Upper lobe of right lung (tissue), 1 donor: ENCODE measurements at regions not wholly inside any gene's neighbourhood (a gene's known extent, or its start where the extent isn't known, plus 50 kb on each side); places are given as distances from the start of the nearest gene placed in this dataset.

ENCODE experiments used
- ATAC-seq: fragments of 200-7000 bp; cut with Tn5 transposase; one replicate; pipeline ENCODE4 v1.9.1; 2020; ENCODE audit warnings: mild to moderate bottlenecking, moderate library complexity
- DNase-seq: peaks from one replicate; pipeline ENCODE4 v3.0.0-alpha.2; 2020
- H3K27ac ChIP-seq: fragments of 200-600 bp; one replicate; pipeline ENCODE4 v1.8.0; 2022
- H3K27me3 ChIP-seq: fragments of 200-600 bp; one replicate; pipeline ENCODE4 v1.8.0; 2022; ENCODE audit warnings: mild to moderate bottlenecking
- H3K36me3 ChIP-seq: fragments of 200-600 bp; one replicate; pipeline ENCODE4 v1.8.0; 2022
- H3K4me1 ChIP-seq: fragments of 200-600 bp; one replicate; pipeline ENCODE4 v1.8.0; 2022
- H3K4me3 ChIP-seq: fragments of 200-600 bp; one replicate; pipeline ENCODE4 v1.8.0; 2022; ENCODE audit warnings: mild to moderate bottlenecking
- H3K9me3 ChIP-seq: fragments of 200-600 bp; one replicate; pipeline ENCODE4 v1.8.0; 2022
- CTCF ChIP-seq: fragments of 200-600 bp; IDR thresholded peaks from one replicate; pipeline ENCODE4 v1.8.0; 2022; ENCODE audit warnings: antibody characterized with exemption
- intact Hi-C: fragments of 100-400 bp; cut with DNase I; formaldehyde crosslinking; loops from one replicate; pipeline ENCODE4 v1.11.0; 2022
- donor health status: DM: no; HTN: yes; CAD: no; lungs with severe emphysema.

DNA sequence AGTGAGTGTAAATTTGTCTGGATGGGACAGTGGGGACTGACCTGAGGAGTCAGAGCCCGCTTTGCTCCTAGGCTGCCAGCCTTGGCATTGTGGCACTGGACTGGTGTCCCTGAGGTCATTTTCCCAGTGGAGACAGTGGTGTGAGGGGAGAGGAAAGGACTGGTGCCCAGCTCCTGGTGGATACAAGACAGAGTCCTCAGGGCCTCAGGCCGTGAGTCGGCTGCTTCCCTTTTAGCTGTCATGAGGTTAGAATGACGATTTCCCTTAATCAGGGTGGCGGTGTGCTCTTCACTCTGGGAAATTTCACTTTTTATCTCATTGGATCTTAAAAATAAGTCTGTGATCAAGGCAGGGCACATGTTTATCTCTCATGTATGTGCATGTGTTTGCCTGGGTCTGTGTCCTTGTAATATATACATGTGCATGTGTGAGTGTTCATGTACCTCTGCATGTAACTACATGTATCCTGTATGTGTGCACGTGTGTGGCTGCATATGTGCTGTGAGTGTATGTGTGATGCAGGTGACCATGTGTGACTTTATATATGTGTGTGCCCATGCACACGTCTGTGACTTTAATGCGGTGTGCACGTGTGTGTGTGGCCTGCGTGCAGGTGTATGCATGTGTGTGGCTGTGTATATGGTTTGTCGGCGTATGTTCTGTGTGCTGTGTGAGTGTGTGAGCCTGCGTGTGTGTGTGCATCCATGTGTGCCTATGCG lies 55.7 kb downstream of the GLI2 start:
- Histone ChIP-seq H3K4me1 (no peaks in the 10 kb centered on the region), H3K4me3 (no peak overlapping the region), H3K36me3 (no peaks in the 10 kb centered on the region), H3K27me3 (no peaks in the 10 kb centered on the region), H3K27ac (no peak overlapping the region), H3K9me3 (no peaks in the 10 kb centered on the region)
- ATAC-seq (no peak), DNase-seq (no peak)
- intact Hi-C loops = no loop called here
- TF ChIP-seq CTCF = no peak

DNA sequence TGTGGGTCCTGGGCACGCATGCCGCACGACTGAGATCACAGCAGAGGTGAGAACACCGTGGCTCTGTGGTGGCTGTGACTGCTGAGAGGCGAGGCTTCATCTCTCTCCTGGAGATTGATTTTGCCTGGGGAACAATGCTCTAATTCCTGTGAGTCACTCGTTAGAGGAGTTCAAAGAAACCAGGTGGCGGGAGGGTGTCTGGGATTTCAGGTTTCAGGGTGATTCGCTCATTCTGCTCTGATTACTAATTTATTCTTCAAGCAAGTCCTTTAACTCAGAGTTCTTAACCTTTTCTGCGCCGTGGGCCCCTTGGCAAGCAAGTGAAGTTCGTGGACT lies 56.3 kb downstream of the GLI2 start:
- no peak overlapping the region for H3K27ac ChIP-seq
- no peaks in the 10 kb centered on the region for H3K27me3 ChIP-seq
- no peaks in the 10 kb centered on the region for H3K4me1 ChIP-seq
- no peak for TF ChIP-seq CTCF
- no peaks in the 10 kb centered on the region for H3K36me3 ChIP-seq
- no peak for DNase-seq
- ATAC-seq = no peak
- no peak overlapping the region for H3K4me3 ChIP-seq
- intact Hi-C loops = no loop called here
- H3K9me3 ChIP-seq = no peaks in the 10 kb centered on the region

DNA sequence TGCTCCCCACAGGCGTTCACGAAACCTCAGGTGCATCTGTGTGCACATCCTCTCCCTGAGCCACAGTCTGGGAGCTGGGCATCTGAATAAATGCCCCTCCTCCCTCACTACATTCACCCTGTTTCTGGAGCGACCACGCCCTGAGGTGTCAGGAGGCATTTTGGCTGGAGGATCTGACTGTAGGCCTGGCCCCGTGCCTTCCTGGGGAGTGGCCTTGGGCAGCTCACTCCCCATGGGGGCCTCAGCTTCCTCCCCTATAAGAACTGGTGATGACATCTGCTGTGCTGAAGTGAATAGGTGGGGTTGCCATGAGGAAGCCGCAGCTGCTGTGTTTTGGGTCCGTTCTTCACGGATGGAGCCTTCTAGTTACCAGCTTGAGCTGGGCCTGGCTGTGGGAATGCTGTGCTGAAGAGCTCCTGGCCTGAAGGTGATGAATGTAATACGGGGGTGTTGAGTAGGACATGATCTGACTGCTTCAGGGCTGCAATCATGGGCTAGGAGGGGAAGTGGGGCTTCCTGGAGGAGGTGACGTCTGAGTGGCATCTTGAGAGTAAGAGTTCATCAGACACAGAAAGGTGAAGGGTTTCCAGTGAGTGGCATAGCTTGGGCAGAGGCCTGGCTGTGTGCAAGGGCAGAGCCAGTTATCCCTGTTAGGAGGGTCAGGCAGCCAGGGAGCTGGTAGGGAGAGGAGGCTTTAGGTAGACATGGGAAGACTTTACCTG lies 58.2 kb downstream of the GLI2 start:
- H3K27ac ChIP-seq = no peak overlapping the region
- no peak for TF ChIP-seq CTCF
- no peaks in the 10 kb centered on the region for H3K27me3 ChIP-seq
- H3K4me3 ChIP-seq = no peak overlapping the region
- no peaks in the 10 kb centered on the region for H3K36me3 ChIP-seq
- no peaks in the 10 kb centered on the region for H3K9me3 ChIP-seq
- DNase-seq (no peak), ATAC-seq (no peak)
- intact Hi-C loops = no loop called here
- no peaks in the 10 kb centered on the region for H3K4me1 ChIP-seq

DNA sequence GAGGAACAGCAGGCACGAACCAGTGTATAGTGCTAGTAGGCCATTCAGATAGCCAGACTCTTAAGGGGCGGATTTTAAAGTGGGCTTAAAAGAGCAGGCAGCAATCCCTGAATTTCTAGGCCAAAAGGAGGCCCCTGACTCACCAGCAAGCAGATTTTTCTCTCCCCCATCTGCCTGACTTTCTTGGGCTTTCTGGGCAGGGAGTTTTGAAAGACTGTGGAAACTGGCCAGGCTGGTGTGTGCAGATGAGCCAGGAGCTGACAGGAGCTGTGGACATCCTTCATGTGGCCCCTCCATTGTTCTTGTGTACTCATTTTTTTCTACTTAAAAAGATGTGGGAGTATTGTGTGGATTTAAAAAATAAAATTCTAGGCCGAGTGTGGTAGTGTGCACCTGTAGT lies 59.0 kb downstream of the GLI2 start:
- no peak for ATAC-seq
- intact Hi-C loops = no loop called here
- DNase-seq = no peak
- Histone ChIP-seq H3K9me3 (no peaks in the 10 kb centered on the region), H3K4me1 (no peaks in the 10 kb centered on the region), H3K27me3 (no peaks in the 10 kb centered on the region), H3K36me3 (no peaks in the 10 kb centered on the region), H3K27ac (no peak overlapping the region), H3K4me3 (no peak overlapping the region)
- no peak for TF ChIP-seq CTCF

DNA sequence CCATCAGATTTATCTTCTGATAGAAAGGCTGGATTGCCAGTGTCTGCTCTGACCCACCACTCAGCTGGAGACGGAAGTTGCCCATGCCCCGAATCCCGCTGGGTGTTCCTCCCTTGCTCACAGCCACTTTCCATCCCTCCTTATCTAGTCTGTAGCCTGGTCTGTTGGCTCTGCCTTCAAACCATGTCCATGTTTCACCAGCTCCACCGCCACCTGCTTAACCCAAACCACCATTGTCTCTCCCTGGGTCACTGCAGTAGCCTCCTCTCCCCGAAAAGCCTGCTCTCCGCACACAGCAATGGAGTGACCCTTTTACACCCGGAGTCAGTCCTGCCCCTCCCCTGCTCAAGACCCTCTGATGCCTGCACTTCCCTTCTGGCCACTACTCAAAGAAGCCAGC lies 60.4 kb downstream of the GLI2 start:
- intact Hi-C loops = no loop called here
- Histone ChIP-seq H3K27me3 (no peaks in the 10 kb centered on the region), H3K9me3 (no peaks in the 10 kb centered on the region), H3K4me3 (no peak overlapping the region), H3K4me1 (no peaks in the 10 kb centered on the region), H3K27ac (no peak overlapping the region), H3K36me3 (no peaks in the 10 kb centered on the region)
- DNase-seq (no peak), ATAC-seq (no peak)
- TF ChIP-seq CTCF = no peak
